Esophagus mucosa (tissue), 1 donor: ENCODE measurements at regions not wholly inside any gene's neighbourhood (a gene's known extent, or its start where the extent isn't known, plus 50 kb on each side); places are given as distances from the start of the nearest gene placed in this dataset.

Experiments
- ATAC-seq: fragments of 200-7000 bp; cut with Tn5 transposase; one replicate; pipeline ENCODE4 v1.9.1; 2020
- donor health status: DM: yes; HTN: yes; CAD: no.

DNA sequence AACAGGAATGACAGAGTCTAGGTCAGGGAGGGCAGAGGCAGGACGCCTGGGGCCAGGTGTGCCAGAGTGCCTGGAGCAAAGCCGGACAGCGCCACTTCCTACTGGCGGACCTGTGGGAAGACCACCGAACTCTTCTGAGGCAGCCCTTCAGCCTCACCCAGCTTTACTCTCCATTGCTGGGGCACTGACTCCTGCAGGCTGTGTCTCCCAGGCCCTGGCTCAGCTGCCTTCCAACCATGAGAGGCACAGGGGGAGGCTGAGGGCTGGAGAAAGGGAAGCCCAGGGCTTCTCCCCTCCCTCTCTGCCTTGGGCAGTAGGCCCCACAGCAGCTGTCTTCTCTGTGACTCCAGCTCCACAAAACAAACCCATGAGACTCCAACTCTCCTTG lies 139.6 kb upstream of the UNC5B start:
- ATAC-seq, result no peak

DNA sequence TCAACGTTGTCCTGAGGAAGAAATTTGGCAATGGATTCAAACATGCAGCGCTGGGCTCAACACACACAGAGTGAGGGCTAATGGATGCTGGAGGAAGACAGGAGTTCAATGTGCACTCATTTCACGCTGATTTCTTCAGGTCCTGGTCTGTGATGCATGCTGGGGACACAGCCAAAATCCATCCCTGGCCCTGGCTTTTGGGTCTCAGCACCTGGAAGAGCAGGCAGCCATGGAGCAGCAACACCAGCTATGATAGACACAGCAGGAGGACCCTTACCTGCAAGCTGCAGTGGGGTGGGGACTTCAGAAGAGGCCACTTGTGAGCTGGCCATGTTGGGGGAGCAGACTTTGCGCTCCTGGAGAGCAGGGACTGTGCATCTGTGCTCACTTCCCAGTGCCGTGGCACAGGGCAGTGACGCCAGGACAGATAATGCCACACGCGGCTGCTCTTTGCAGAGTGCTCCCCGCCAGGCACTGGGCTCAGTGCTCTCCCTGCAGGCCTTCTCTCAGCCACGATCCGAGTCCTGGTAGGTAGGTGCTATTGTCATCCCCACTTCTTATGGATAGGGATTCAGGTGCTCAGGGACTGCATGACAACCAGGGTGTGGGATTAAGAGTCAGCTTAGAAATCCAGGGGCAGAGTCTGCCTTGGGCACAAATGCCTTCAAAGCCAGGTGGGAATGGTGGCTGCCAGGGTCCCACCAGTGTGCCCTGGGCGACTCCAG lies 138.8 kb upstream of the UNC5B start:
- ATAC-seq, result no peak

DNA sequence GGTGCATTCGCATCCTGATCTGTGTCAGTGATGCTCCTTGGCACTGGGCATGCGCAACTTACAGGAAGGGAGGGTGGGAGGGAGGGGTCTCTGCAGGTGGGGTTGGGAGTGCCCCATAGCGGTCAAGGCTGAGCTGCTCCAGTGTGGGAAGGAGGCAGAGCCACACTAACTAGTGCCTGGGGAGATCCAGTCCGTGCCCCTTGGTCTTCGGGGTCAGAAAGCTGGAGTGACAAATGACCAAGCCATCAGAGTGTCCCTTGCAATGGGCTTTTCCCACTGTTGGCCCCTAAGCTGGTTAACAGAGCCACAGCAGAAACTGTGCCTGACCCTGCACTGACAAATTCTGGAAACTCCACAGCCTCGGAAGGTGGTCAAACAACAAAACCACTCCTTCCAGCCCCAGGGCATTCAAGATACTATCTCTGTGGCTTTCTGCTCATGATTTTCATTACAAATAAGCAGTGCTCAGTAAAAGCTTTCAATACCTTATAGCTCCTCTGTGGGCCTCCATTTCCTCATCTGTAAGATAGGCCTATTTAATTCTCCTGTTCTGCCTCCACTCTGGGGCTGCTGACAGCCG lies 138.1 kb upstream of the UNC5B start:
- ATAC-seq, result no peak

DNA sequence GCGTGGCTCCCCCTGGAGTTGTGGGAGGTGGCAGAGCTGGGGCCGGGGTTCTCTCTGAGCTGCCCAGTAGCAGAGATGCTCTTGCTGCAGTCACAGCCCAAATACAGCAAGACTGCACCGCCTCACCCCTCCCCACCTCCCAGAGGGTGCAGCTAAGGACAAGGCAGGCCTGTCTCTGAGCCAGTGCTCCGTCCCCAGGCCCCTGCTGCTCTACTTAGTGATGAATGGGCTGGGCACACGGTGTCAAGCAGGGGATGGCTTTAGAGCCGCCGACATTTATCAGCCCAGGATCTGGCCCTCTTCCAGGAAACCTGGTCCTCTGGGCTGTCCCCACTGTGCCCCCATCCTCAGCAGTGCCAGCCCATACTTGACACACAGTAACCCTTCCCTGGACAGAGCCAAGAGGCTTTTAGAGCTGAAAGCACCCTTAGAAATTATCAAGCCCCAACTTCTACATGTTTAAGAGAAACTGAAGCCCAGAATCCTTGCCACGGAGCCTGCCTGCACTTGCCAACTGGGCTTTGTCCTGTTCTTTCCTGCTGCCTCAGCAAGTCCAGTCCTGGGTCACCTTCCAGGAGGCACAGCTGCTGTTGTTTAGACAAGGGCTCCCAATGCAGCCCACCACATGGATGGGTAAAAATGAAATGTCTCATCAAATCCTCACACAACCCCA lies 137.1 kb upstream of the UNC5B start:
- peak; percentile 27 for ATAC-seq

DNA sequence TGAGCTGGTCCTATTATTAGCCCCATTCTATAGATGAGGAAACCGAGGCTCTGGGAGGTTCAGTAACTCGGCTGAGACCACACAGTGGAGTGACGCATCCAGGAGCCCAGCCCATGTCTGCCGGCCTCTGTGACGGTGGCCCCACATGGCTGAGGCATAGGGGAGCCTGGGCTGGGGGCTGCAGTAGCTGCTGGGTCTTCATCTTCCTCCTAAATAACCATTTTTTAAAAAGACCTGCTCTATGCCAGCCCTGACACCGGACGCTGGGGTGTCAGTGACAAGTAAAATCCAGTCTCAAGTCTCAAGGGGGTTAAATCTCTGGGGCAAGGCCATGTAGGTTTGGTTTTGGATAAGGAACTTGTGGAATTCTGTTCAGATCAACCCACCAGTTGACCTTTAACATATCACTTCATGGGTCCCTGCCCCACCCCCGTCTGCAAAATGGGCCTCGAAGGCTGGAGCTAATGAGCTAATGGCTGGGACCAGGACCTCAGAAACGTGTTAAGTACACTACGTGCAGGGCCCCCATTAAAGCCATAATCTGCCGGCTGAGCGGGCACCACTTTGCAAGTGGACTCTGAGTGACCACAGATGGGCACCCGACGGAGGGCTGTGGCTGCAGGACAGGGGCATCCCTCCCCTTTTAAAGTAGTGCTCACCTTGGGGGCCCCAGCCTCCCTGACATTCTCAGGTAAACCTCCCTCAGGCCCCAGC lies 136.5 kb upstream of the UNC5B start:
- peak; percentile 42 for ATAC-seq

DNA sequence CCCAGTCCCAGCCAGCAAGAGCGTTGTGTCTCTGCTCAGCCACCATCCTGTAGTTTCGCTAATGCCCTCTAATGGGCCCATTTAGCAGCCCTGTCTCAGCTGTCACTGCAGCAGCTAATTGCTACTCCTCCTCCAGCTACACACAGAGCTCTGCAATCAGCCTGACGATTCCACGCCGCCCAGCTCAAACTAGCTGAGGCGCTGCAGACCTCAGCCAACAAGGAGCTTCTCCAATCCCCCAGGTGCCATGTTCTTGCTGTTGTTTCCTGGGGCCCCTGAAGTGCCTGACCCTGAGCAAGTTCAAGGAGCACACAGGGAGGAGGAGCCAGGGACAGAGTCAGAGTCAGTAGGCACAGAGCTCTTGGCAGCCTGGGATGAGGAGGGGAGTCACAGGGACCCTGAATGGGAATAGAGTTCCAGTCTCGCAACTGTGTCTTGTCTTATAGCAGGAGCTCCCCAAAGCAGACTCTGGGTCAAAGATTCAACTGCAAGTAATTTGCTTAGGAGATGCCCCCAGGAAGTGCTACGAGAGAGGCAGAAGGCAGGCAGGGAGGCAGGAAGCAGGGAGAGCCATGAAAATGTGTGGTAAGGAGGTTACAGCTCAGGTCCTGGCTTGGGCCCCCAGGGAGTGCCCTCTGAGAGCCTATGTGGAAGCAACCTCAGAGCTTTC lies 135.8 kb upstream of the UNC5B start:
- ATAC-seq, result no peak

DNA sequence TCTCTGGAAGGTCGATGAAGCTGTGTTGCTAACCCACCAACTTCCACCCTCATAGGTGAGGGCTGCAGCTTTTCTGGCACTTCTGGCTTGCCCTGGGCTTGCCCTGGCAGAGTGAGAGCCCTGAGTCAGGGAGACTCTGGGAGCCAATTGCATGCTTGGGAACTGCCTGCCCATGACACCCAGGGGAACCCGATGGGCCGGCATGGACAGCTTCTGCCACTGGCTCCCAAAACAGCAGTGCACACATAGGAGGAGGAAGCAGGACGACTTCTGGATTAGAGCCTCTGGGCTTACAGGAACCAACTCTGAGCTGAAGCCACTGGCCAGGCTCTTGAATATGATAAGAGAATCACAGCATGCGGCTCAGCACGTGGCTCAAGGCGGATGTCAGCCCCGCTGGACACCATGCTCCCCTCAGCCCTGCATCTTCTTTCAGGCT lies 135.2 kb upstream of the UNC5B start:
- ATAC-seq, result peak; percentile 92

DNA sequence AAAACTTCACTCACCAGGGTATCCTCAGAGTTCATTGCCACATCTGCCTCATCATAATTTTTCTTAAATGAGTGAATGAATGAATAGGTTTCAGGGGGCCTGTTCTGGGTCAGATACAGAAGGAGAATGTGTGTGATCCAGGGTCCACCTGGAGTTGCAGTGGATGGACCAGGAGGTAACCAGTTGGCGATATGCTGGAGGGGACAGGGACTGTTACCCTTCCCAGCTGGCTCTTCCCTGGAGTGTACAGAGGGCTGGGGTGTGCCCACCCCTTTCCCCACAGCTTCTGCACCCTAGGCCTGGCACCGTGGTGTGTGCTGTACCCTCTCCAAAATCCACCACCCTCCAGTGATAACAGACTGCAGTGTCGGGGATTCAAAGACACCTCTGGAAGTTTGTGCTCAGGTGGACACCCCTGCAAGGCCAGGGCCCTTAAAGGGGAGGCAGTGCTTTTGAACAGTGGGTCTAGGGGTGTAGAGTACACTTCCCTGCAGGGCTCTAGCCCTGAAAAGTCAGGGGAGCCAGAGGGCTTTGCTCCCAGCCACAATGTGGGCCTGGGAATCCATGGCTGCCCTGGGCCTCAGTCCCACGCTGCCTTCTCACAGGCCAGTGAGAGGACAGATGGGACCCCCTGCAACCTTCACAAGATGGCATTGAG lies 134.4 kb upstream of the UNC5B start:
- no peak for ATAC-seq

DNA sequence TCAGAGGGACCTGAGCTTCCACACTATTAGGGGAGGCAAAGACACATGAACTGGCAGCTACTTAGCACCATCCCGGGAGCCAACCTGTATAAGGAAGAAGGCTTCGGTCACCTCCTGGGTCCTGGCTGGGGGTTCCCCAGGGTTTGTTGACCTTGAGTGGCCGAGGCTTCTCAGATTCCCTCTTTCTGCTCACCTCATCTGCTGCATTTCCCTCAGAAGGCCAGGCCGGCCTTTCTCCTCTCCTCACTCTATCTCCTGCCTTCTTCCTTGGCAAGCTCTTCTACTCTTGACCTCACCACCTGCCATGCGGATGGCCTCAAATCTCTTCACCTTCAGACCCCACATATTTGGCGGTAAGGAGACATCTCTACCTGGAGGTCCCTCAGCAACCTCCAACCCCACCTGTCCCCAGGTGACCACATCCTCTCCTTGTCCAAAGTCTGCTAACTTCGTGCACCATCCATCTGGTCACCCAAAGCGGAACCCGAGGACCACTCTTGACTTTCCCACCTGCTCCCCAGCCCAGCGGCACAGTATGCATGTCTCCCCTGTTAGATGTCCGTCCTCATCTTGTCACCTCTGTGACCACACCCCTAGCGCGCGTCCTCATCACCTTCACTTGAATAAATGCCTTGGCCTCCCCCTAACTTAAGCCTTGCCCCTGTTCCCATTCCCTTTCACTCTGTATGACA lies 133.8 kb upstream of the UNC5B start:
- ATAC-seq, result no peak

DNA sequence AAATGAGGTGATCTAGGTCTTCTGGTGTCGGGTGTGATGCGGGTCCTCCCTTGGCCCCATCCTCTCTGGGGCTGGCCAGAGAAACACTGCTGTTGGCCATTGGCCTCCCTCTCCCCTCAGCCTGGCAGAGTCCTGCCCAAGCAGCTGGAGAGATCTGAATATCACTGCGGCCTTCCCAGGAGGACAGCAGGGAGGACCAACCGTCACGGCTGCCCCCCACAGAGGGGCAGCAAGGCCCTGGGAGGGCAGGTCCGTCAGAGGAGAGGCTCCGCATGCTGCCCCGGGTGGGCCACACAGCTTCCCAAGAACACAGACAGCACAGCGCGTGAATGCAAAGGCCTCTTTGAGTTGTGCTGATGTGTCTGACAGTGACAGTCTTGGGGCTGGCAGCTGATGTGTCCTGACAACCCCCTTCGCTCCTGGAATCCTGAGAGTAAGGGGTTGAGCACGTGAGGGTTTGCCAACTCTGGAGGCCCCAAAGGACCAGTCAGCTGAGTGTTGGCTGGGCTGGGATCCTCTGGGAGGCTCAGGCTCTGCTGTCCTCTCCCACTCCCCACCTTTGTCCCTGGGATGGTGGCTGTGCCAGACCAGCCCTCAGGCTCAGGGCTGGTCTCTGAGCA lies 132.5 kb upstream of the UNC5B start:
- ATAC-seq, result no peak

DNA sequence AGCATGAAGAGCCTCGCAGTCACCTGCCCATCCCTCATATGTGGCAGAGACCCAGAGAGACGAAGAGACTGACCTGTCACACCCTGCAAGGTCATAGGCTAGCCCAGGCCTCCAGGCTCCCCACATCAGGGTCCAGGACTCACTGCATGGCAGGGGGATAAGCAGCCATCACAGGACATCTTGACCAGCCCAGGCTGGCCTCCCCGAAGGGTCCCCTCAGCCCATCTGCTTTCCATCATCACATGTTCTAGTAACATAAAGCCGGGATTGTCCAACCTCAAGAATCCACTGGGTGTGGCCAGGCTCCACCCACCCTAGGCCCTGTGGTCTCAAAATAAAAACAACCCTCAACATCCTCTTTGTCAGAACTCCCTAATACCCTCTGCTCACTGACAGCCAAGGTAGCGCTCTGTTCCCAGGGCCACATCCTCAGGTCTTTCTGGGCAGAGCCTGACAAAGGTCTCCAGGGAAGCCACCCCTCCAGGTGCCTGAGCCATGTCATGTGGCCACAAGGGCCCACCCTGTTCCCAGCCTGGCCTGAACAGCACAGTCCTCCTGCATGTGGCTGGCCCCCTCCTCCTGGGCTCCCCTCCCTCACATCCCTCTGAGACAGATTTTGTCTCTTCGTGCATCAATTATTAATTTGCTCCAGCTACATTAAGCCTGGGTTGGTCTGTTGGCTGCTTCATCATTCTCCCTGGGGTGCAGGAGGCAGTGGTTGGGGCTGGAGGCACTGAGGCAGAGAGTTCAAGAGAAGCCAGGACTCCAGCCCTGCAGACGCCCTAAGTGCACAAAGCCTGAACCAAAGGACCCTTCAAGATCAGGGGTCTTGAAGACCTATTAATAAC lies 131.8 kb upstream of the UNC5B start:
- ATAC-seq, result no peak

DNA sequence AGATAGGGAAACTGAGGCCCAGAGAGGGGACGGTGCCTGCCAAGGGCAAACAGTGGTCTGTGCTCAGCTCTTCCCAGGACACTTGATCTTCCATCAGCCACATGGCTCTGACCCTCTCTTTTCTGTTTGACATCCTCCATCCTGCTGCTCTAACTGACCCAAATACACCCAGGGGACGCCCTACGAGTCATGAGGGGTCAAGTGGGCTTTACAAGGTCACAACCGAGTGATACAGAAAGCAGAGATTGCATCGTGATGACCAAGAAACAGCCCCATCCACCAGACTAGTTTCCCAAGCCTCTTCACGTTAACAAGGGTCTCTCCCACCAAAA lies 131.2 kb upstream of the UNC5B start:
- no peak for ATAC-seq

DNA sequence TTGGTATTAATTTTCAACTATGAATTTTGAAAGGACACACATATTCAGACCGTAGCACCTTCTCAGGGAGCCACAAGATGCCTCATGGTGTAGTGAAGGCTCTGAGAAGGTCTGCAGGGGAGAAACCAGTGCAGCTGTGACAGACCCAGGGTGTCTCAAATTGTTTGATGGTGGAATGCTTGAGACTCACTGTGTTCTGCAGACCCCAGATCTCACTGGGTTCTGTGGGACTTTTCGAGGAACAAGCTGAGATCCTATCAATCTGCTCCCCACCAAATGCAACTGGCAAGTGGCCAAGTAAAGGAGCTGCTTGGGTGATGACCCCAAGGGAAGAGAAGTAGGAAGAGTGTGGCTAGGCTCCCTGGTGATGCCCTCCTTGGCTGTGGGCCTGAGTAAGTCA lies 130.5 kb upstream of the UNC5B start:
- ATAC-seq, result no peak

DNA sequence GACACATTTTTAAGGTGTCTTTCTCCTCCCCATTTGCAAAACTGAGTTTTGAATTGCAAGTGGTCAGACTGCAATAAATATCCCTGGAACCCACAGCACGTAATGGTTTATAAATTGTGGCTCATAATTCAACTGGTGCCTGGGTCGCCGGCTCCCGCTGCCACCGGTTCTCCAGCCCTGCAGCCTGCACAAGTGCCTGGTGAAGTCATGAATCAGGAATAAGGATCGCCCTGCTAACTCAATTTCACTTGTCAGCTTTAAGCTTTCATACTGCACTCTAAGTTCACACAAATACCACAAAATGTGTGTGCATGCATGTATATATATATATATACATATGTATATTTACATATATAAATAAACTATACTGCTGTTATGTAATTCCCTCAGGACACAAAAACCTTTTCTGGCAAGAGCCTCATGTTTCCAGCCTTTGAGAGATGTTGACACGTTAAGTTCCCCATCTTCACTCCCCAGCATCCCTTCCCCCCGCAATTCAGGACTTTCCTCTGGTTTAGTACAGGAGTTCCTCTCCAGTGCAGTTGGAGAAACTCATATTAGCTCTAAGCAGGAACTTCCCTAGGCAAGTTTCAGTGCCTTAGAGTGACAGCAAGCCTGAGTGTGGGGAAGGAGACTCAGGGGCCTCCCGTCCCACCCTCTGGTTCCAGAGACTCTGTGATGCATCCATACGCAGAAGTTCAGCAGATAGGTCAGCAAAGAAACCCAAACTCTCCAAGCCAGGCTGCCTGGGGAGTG lies 129.2 kb upstream of the UNC5B start:
- ATAC-seq, result no peak

DNA sequence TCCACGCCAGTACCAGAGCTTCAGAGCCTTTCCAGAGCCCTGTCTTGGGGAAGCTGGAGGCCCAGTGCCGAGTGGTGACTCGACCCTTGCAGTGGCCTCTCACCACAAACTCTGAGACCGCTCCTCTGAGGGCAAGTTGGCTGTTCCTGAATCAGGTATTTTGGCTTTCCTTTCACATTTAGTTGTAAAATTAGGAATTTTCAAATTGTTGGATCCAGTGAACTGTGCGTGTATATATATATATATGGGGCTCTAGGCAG lies 128.7 kb upstream of the UNC5B start:
- ATAC-seq, result no peak

DNA sequence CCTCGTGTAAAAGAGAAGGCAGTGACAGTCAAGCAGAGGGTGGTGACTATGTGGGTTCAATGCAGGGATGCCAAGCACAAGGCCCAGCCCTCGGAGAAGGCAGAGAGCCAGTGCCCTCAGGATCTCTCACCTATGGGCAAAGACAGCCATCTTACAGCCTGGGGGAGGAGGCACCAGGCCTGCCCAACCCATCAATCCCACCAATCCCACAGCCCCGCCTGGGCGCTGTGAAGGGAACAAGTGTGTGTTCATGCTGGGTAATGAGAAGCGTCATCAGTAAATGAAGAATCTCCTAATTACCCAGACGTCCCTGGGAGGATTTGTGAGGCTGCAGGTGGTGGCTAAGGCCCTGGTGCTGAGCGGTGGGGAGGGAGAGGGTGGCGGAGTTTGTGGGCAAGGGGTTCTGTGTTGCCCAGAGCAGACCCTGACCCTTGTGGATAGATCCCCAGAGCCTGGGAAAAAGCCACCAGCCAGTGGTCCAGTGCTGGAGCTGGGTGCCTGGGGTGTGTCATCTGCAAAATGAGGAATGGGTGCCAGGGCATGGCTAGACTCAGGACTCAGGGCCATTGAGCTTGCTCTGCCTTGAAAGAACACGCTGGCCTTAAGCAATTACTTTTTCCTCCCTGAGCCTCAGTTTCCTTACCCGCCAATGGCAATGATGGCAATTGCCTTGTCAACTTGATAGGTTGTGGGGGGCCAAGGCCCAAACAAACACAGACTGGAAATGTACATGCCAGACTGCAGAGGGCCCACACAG lies 128.1 kb upstream of the UNC5B start:
- no peak for ATAC-seq

DNA sequence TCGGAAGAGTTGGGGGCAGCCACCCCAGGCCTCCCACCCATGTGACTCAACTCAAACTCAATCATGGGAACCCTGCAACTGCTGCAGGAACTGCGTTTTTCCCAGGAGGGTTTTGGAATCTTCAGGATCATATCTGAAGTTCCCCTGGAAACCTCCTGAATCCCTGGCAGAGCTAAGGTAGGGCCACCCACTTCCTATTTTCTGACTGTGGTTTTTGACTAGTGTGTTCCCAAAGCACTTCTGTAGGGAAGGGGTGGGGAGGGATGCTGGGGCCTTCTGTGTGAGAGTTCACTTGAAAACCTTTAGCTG lies 127.6 kb upstream of the UNC5B start:
- no peak for ATAC-seq

DNA sequence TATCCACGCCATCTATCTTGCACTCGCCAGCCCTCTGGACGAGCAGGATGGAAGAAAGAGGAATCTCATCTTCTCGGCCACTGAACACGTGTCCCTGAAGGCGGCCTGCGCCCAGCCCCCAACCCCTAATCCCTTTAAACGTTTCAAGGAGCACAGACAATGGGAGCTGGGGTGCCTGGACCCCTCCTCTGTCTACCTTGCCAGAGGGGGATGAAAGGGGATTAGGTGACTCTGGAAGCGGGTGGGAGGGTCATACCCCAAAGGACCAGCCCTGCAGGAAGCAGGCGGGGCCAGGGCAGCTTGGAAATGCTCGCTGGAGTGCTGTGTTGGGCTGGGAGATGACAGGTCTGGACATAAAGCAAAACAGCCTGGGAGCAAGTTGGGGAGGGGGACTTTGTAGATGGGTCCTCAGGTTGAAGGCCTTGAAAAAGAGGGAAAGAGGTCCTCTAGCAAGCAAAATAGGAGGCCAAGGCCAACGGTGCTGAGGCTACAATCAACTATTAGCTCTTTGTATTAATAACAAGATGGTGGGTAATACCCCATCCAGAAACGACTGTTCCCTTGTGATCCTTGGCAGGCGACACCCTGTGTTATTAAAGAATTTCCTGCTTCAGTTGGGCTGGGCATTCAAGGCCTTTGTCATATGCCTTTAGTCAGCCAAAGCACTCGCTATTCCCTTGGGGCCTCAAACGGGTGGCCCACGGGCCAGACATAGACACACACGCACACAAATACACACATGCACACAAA lies 126.5 kb upstream of the UNC5B start:
- no peak for ATAC-seq
